ENCODE measurements at regions not wholly inside any gene's neighbourhood (a gene's known extent, or its start where the extent isn't known, plus 50 kb on each side); places are given as distances from the start of the nearest gene placed in this dataset.

DNA sequence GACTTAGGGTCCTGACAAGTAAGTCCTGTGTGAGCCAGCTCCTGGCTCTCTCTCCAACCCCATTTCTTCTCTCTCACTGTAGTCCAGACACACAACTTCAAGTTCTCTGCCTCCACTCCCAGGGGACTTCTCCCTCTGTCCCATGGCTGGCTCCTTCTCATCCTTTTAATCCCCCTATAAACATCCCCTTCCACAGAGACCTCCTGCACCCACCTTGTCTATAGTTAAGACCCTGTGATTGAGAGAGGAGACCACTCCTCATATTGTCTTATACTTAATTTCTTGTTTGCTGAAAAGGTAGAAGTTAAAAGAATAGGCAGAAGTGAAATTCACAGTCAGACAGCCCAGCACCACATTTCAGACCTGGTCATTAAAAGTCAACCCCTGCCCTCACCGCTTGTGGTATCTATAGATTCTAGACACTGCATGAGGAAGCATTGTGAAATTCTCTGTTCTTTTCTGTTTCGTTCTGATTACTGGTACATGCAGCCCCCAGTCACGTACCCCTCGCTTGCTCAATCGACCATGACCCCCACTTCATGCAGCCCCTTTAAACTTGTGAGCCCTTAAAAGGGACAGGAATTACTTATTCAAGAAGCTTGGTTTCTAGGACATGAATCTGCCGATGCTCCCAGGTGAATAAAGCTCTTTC lies 125.6 kb upstream of the FRMD4A start:
- H2BK120ac ChIP-seq (replicated peaks; ENCODE audit: low read depth, low read length) = no peak overlapping the region
- DNase-seq (ENCODE audit: low read depth in 1 of 2, low spot score in 2 of 2) (no peak), FAIRE-seq (no peak)
- H2BK20ac ChIP-seq (ENCODE audit: low read length) = no peak overlapping the region
- ChIA-PET CTCF (ENCODE audit: partially characterized antibody) (interaction anchor here (1.3 kb wide), 1 partner anchor 279 kb away, joined by 3 read pairs; no protein-coding TSS in a partner anchor), POLR2A (ENCODE audit: partially characterized antibody) (no interaction called here)
- H4K5ac ChIP-seq (ENCODE audit: insufficient read length, low read depth, low read length) = no peak overlapping the region
- no peak overlapping the region for H4K8ac ChIP-seq (ENCODE audit: extremely low read depth, insufficient read depth, low read length)
- H3K4ac ChIP-seq (replicated peaks; ENCODE audit: insufficient read length, low read depth, low read length) = no peak overlapping the region
- no peaks in the 10 kb centered on the region for H3K79me1 ChIP-seq (ENCODE audit: low read depth, low read length)
- no peak overlapping the region for H3K23ac ChIP-seq (ENCODE audit: insufficient read length)
- no peak for TF ChIP-seq TCF12 (IDR thresholded peaks at IDR 0.05; ENCODE audit: low read depth, low read length)
- no peak for TF ChIP-seq CHD1 (IDR thresholded peaks at IDR 0.05; ENCODE audit: low read depth, low read length)
- no peak for TF ChIP-seq MAX (IDR thresholded peaks at IDR 0.05)
- no peak for TF ChIP-seq KDM4A (IDR thresholded peaks at IDR 0.05; ENCODE audit: low read depth, low read length, severe bottlenecking)
- no peak overlapping the region for H2BK15ac ChIP-seq (ENCODE audit: low read length)
- H3K23me2 ChIP-seq (ENCODE audit: low read depth, low read length) = no peaks in the 10 kb centered on the region
- H2BK5ac ChIP-seq (ENCODE audit: low read depth, low read length) = no peak overlapping the region
- H3K14ac ChIP-seq (ENCODE audit: insufficient read length) = no peak overlapping the region
- H3K9me3 ChIP-seq (ENCODE audit: insufficient read depth in 2 of 2, low read depth in 1 of 2, low read length in 1 of 2) = peaks cover 4 to 8% of the 10 kb centered on the region in 2 experiments; a peak in 3 of 4 replicates
- H3K79me2 ChIP-seq (ENCODE audit: control insufficient read depth in 1 of 2, insufficient read depth in 2 of 2, low read length in 2 of 2) = no peaks in the 10 kb centered on the region
- H2AK5ac ChIP-seq (ENCODE audit: low read depth, low read length) = no peak overlapping the region
- H2BK12ac ChIP-seq (ENCODE audit: low read depth, low read length) = no peak overlapping the region
- no peak overlapping the region for H3K4me2 ChIP-seq (ENCODE audit: insufficient read depth in 1 of 2, low read depth in 2 of 2, low read length in 2 of 2)
- H3K4me3 ChIP-seq (ENCODE audit: extremely low read depth in 1 of 4, insufficient read depth in 2 of 4, low read depth in 3 of 4, low read length in 4 of 4) = no peak overlapping the region
- H3K4me1 ChIP-seq (replicated peaks in 1 of 4; ENCODE audit: control insufficient read depth in 3 of 4, insufficient read depth in 4 of 4, low read length in 3 of 4) = no peaks in the 10 kb centered on the region
- H4K20me1 ChIP-seq (replicated peaks in 1 of 2; ENCODE audit: control insufficient read depth in 1 of 2, insufficient read depth in 2 of 2, low read length in 2 of 2) = no peaks in the 10 kb centered on the region
- no peaks in the 10 kb centered on the region for H3K36me3 ChIP-seq (ENCODE audit: control insufficient read depth in 2 of 4, insufficient read depth in 4 of 4, low read length in 3 of 4)
- no peak overlapping the region for H3K18ac ChIP-seq (ENCODE audit: extremely low read depth, low read length)
- H3K9ac ChIP-seq (replicated peaks in 1 of 4; ENCODE audit: extremely low read depth in 1 of 4, low read depth in 3 of 4, low read length in 3 of 4) = no peak overlapping the region
- H3K27me3 ChIP-seq (replicated peaks in 1 of 4; ENCODE audit: control insufficient read depth in 3 of 4, extremely low read depth in 1 of 4, insufficient read depth in 3 of 4, low read length in 3 of 4) = no peaks in the 10 kb centered on the region
- no peak overlapping the region for H3K56ac ChIP-seq (replicated peaks; ENCODE audit: insufficient read length, low read depth, low read length)
- H4K91ac ChIP-seq (replicated peaks; ENCODE audit: insufficient read length, low read length) = no peak overlapping the region
- no peak overlapping the region; the same call in 1 of the 2 replicates for H2AFZ ChIP-seq (ENCODE audit: low read length)
- 86% methylated on average over 6 of the region's 6 CpGs; no CpG with 5 or more reads in 1 of the 2 experiments for WGBS, 2 experiments (ENCODE audit: extremely low coverage in 1 of 2, insufficient coverage in 1 of 2, insufficient read length in 1 of 2, insufficient replicate concordance in 2 of 2, low coverage in 1 of 2, low lambda C conversion rate in 2 of 2, missing lambda C conversion rate in 1 of 2)
- no peak overlapping the region for H3K27ac ChIP-seq (ENCODE audit: low read depth, low read length)

Data from H1 (cell line).